ENCODE measurements at regions not wholly inside any gene's neighbourhood (a gene's known extent, or its start where the extent isn't known, plus 50 kb on each side); places are given as distances from the start of the nearest gene placed in this dataset.
"Not testable (repeated sequence)": the region's sequence is repeated elsewhere in the genome, so short reads cannot be mapped to it uniquely, and the experiment has no call there.

GRCh38 chr12:12007713-12008231 lies 63.0 kb upstream of the BCL2L14 start:
- DNase-seq (no peak), ATAC-seq (no peak)
- Histone ChIP-seq H3K4me3 (no peak overlapping the region), H3K4me1 (peaks cover 0 to 55% (median 3%) of the 10 kb centered on the region in 9 donors), H3K27ac (peak overlapping the region in 1 of 10 donors; percentile 88), H3K36me3 (no peaks in the 10 kb centered on the region), H3K9me3 (no peaks in the 10 kb centered on the region), H3K27me3 (no peaks in the 10 kb centered on the region)
- 89 to 90% methylated on average over 9 of the region's 9 CpGs for WGBS, 2 donors
- no peak for TF ChIP-seq CTCF (IDR thresholded peaks at IDR 0.05)
- intact Hi-C loops (cut with DNase I) = no loop called here

GRCh38 chr12:12008232-12008850 lies 62.4 kb upstream of the BCL2L14 start:
- Histone ChIP-seq H3K36me3 (no peaks in the 10 kb centered on the region), H3K4me3 (no peak overlapping the region), H3K27me3 (no peaks in the 10 kb centered on the region), H3K4me1 (peaks cover 0 to 55% (median 3%) of the 10 kb centered on the region in 9 donors), H3K27ac (peak overlapping the region in 1 of 10 donors; percentile 88), H3K9me3 (no peaks in the 10 kb centered on the region)
- intact Hi-C loops (cut with DNase I) = no loop called here
- WGBS, 2 donors = 86% methylated on average over 8 of the region's 8 CpGs
- TF ChIP-seq CTCF (IDR thresholded peaks at IDR 0.05) = peak in 5 of 9 donors; percentile 10 to 45 (median 18)
- DNase-seq (no peak), ATAC-seq (no peak)

GRCh38 chr12:12008931-12009611 lies 61.7 kb upstream of the BCL2L14 start:
- no peak for DNase-seq
- 93% methylated on average over 13 of the region's 13 CpGs for WGBS, 2 donors
- Histone ChIP-seq H3K27ac (peak overlapping the region in 2 of 10 donors; percentile 31 to 88), H3K4me1 (peaks cover 0 to 55% (median 3%) of the 10 kb centered on the region in 9 donors), H3K9me3 (no peaks in the 10 kb centered on the region), H3K27me3 (no peaks in the 10 kb centered on the region), H3K36me3 (no peaks in the 10 kb centered on the region), H3K4me3 (no peak overlapping the region)
- intact Hi-C loops (cut with DNase I) = no loop called here
- ATAC-seq = no peak
- TF ChIP-seq CTCF (IDR thresholded peaks at IDR 0.05) = no peak

GRCh38 chr12:12009749-12010276 lies 60.9 kb upstream of the BCL2L14 start:
- DNase-seq, H3K9me3 ChIP-seq, H3K36me3 ChIP-seq, H3K27me3 ChIP-seq: not testable (repeated sequence)
- ATAC-seq = peak in 1 of 8 donors; percentile 3
- H3K4me3 ChIP-seq = peak overlapping the region in 5 of 10 donors; percentile 3 to 31 (median 22)
- H3K4me1 ChIP-seq = peaks cover 0 to 55% (median 3%) of the 10 kb centered on the region in 9 donors
- intact Hi-C loops (cut with DNase I) = loop anchor here in 3 of 10 donors (10.0 kb wide), 5 partner anchors 115 to 385 kb away; partner anchors contain the start of gene ETV6 (in 1 of the 3)
- 82 to 84% methylated on average over 6 of the region's 6 CpGs for WGBS, 2 donors
- peak overlapping the region in 6 of 10 donors; percentile 31 to 88 (median 51) for H3K27ac ChIP-seq

Measured in heart right ventricle (tissue), 16 donors.